MM.1S (cell line): ENCODE measurements at regions not wholly inside any gene's neighbourhood (a gene's known extent, or its start where the extent isn't known, plus 50 kb on each side); places are given as distances from the start of the nearest gene placed in this dataset.

Source experiments
- DNase-seq: peaks from one replicate; pipeline ENCODE4 v3.0.0-alpha.2; 2015
- H2AFZ ChIP-seq: fragments of 300-600 bp; sonication (generic); 2 replicates; pipeline ENCODE4 v1.6.0; 2016; ENCODE audit warnings: antibody characterized with exemption, low read length
- H3F3A ChIP-seq: fragments of 300-600 bp; sonication (generic); 2 replicates; pipeline ENCODE4 v1.6.1; 2016; ENCODE audit warnings: mild to moderate bottlenecking, antibody characterized with exemption, low read length, moderate library complexity, mixed read lengths; ENCODE audit not compliant: insufficient read depth
- H3K27ac ChIP-seq: fragments of 300-600 bp; sonication (generic); 2 replicates; pipeline ENCODE4 v1.5.1; 2016; ENCODE audit warnings: mild to moderate bottlenecking, low read length
- H3K27me3 ChIP-seq: fragments of 300-600 bp; sonication (generic); replicated peaks from 2 replicates; pipeline ENCODE4 v1.6.0; 2016; ENCODE audit warnings: low read length; ENCODE audit not compliant: insufficient read depth
- H3K36me3 ChIP-seq: fragments of 300-600 bp; sonication (generic); replicated peaks from 2 replicates; pipeline ENCODE4 v1.6.1; 2016; ENCODE audit warnings: mild to moderate bottlenecking, low read length, mixed read lengths; ENCODE audit not compliant: insufficient read depth
- H3K4me1 ChIP-seq: fragments of 300-600 bp; sonication (generic); 2 replicates; pipeline ENCODE4 v1.6.1; 2016; ENCODE audit warnings: low read length, mixed read lengths
- H3K4me2 ChIP-seq: fragments of 300-600 bp; sonication (generic); 2 replicates; pipeline ENCODE4 v1.6.0; 2016; ENCODE audit warnings: low read depth, low read length
- H3K4me3 ChIP-seq: fragments of 300-600 bp; sonication (generic); 2 replicates; pipeline ENCODE4 v1.5.1; 2016; ENCODE audit warnings: low read length, mixed read lengths
- H3K79me2 ChIP-seq: fragments of 300-600 bp; sonication (generic); 2 replicates; pipeline ENCODE4 v1.6.1; 2016; ENCODE audit warnings: mixed run types, low read length, mixed read lengths
- H3K9ac ChIP-seq: fragments of 300-600 bp; sonication (generic); 2 replicates; pipeline ENCODE4 v1.6.1; 2016; ENCODE audit warnings: low read length, mixed read lengths
- H3K9me2 ChIP-seq: fragments of 300-600 bp; sonication (generic); replicated peaks from 2 replicates; pipeline ENCODE4 v1.6.1; 2016; ENCODE audit warnings: mild to moderate bottlenecking, low read length, mixed read lengths; ENCODE audit not compliant: insufficient read depth
- H3K9me3 ChIP-seq: fragments of 300-600 bp; sonication (generic); replicated peaks from 2 replicates; pipeline ENCODE4 v1.6.1; 2016; ENCODE audit warnings: mild to moderate bottlenecking, low read length, mixed read lengths; ENCODE audit not compliant: insufficient read depth
- H4K20me1 ChIP-seq: fragments of 300-600 bp; sonication (generic); 2 replicates; pipeline ENCODE4 v1.6.1; 2016; ENCODE audit warnings: mild to moderate bottlenecking, low read length, moderate library complexity, mixed read lengths; ENCODE audit not compliant: insufficient read depth
- EZH2 ChIP-seq: fragments of 300-600 bp; sonication (generic); optimal IDR thresholded peaks from 2 replicates; pipeline ENCODE3; 2017; ENCODE audit warnings: low read depth, mild to moderate bottlenecking, antibody characterized with exemption, low read length, mixed read lengths
- EZH2phosphoT487 ChIP-seq: fragments of 300-600 bp; sonication (generic); IDR thresholded peaks from 2 replicates; pipeline ENCODE4 v1.6.1; 2018; ENCODE audit warnings: antibody characterized with exemption, low read length
- TF ChIP-seq, protein P1 (sequence below): fragments of 300-600 bp; sonication (generic); IDR thresholded peaks from 2 replicates; pipeline ENCODE4 v1.5.1; 2016; ENCODE audit warnings: antibody characterized with exemption, low read length, mixed read lengths

DNA sequence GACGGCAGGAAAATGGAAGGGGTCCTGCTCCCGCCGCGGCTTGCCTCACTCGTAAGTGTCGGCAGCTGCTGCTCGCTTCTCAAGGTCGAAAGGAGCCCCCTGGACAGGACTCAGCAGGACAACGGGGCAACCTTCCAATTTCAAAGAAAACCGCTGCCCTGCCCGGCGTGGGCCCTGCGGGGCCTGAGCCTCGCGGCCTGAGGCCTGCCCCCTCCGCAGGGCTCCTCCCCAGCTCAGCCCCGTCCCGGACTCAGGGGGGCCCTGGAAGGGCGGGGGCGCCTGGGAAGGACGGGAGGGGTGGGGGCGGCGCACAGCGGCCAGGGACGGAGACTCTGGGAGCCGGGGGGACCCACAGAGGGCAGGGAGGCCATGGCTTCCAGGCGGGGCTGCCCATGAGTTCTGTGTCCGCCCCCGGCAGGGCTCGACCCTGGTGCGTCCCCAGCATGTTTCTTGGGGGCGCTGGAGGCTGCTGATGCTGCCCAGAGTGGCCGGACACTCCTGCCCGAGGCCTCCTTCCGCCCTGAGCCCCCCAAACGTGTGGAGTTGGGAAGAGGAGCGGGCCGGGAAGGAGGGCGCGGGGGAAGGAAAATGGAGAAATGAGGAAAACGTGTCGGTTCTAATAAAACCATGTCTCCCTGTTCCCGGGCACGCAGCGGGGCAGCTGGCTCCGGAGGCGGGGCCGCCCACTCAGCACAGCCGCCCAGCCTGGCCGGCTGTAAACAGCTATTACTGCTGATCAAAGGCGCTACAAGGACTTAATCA, 114.6 kb downstream of the DLL1 start:
- Histone ChIP-seq H3K9me3 (no peaks in the 10 kb centered on the region), H3F3A (no peaks in the 10 kb centered on the region), H3K27me3 (no peaks in the 10 kb centered on the region), H3K9me2 (no peaks in the 10 kb centered on the region), H2AFZ (no peak overlapping the region), H3K27ac (no peak overlapping the region), H3K4me2 (no peak overlapping the region), H3K4me1 (no peaks in the 10 kb centered on the region), H3K4me3 (no peak overlapping the region), H3K9ac (no peak overlapping the region), H3K36me3 (no peaks in the 10 kb centered on the region), H4K20me1 (no peaks in the 10 kb centered on the region), H3K79me2 (no peaks in the 10 kb centered on the region)
- DNase-seq: no peak
- TF ChIP-seq EZH2phosphoT487 (no peak), EZH2 (no peak)
- TF ChIP-seq, protein P1, sequence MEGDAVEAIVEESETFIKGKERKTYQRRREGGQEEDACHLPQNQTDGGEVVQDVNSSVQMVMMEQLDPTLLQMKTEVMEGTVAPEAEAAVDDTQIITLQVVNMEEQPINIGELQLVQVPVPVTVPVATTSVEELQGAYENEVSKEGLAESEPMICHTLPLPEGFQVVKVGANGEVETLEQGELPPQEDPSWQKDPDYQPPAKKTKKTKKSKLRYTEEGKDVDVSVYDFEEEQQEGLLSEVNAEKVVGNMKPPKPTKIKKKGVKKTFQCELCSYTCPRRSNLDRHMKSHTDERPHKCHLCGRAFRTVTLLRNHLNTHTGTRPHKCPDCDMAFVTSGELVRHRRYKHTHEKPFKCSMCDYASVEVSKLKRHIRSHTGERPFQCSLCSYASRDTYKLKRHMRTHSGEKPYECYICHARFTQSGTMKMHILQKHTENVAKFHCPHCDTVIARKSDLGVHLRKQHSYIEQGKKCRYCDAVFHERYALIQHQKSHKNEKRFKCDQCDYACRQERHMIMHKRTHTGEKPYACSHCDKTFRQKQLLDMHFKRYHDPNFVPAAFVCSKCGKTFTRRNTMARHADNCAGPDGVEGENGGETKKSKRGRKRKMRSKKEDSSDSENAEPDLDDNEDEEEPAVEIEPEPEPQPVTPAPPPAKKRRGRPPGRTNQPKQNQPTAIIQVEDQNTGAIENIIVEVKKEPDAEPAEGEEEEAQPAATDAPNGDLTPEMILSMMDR: no peak

- Histone ChIP-seq H3K36me3 (no peaks in the 10 kb centered on the region), H3K79me2 (no peaks in the 10 kb centered on the region), H3K9me3 (no peaks in the 10 kb centered on the region), H3K27ac (no peak overlapping the region), H3F3A (no peaks in the 10 kb centered on the region), H3K4me3 (no peak overlapping the region), H3K27me3 (no peaks in the 10 kb centered on the region), H3K9me2 (no peaks in the 10 kb centered on the region), H2AFZ (no peak overlapping the region), H3K4me2 (no peak overlapping the region), H3K4me1 (no peaks in the 10 kb centered on the region), H4K20me1 (no peaks in the 10 kb centered on the region), H3K9ac (no peak overlapping the region)
- TF ChIP-seq, protein P1: no peak
- no peak for TF ChIP-seq EZH2phosphoT487
- no peak for TF ChIP-seq EZH2
- no peak for DNase-seq
Measured at GRCh38 chr6:170175644-170176135, 115.2 kb downstream of the DLL1 start.

DNA sequence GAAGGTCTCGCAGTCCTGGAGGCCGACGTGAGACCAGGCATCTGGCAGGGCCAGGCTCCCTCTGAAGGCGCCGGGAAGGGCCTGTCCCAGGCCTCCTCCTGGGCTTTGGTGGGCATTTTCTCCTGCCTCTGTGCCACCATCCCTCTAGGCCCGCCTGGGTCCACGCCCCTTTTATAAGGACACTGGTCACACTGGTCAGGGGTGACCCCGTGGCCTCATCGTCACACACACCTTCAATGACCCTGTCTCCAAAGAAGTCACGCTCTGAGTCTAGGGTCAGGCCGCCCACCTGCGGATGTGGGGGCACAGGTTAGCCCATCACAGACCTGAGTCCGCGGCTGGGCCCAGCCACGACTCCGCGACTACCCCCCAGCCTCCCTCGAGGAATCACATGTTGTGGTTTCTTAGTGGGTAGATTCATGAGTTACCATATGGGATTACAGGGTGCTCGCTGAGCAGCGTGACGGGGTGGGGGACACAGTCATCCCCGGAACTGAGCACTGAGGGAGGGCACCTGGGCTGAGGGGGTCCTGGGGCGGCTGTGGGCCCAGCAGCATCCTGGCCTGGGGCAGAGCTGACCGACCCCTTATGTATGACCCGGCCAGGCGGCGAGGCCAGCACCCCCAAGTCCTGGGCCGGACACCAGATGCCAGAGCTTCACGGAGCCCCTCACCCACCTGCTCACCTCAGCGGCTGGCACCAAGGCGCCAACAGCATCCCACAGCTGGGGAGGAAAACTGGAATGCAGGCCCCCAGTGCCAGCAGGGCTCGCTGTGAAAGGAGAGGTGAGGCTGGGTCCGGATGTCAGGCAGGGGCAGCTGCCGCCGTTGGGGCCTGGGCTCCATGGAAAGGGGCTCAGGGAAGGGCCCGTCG, 115.9 kb downstream of the DLL1 start:
- no peak overlapping the region for H3K4me3 ChIP-seq
- no peaks in the 10 kb centered on the region for H3K9me3 ChIP-seq
- H3K27ac ChIP-seq: no peak overlapping the region
- no peak overlapping the region for H2AFZ ChIP-seq
- H3K9ac ChIP-seq: no peak overlapping the region
- TF ChIP-seq, protein P1: no peak
- TF ChIP-seq EZH2: no peak
- TF ChIP-seq EZH2phosphoT487: no peak
- H3F3A ChIP-seq: no peaks in the 10 kb centered on the region
- DNase-seq: no peak
- H3K9me2 ChIP-seq: no peaks in the 10 kb centered on the region
- no peaks in the 10 kb centered on the region for H3K27me3 ChIP-seq
- H3K4me1 ChIP-seq: no peaks in the 10 kb centered on the region
- H3K36me3 ChIP-seq: no peaks in the 10 kb centered on the region
- H3K4me2 ChIP-seq: no peak overlapping the region
- H4K20me1 ChIP-seq: no peaks in the 10 kb centered on the region
- H3K79me2 ChIP-seq: no peaks in the 10 kb centered on the region
